Endodermal cell (in vitro differentiated cells): ENCODE measurements at regions not wholly inside any gene's neighbourhood (a gene's known extent, or its start where the extent isn't known, plus 50 kb on each side); places are given as distances from the start of the nearest gene placed in this dataset.

Source experiments
- DNase-seq: peaks from one replicate; pipeline ENCODE4 v3.0.0-alpha.2; 2017
- H3K27ac ChIP-seq: 2 replicates; pipeline ENCODE4 v1.5.1; 2013; ENCODE audit warnings: mild to moderate bottlenecking, low read depth, low read length, moderate library complexity
- H3K27me3 ChIP-seq: 2 replicates; pipeline ENCODE4 v1.6.1; 2013; ENCODE audit warnings: mild to moderate bottlenecking, low read length, moderate library complexity; ENCODE audit not compliant: insufficient read depth, control insufficient read depth, poor library complexity, severe bottlenecking
- H3K36me3 ChIP-seq: 2 replicates; pipeline ENCODE4 v1.7.0; 2013; ENCODE audit warnings: mild to moderate bottlenecking, low read length, moderate library complexity; ENCODE audit not compliant: control insufficient read depth, insufficient read depth
- H3K4me1 ChIP-seq: one replicate; pipeline ENCODE4 v1.7.0; 2013; ENCODE audit warnings: low read length; ENCODE audit not compliant: control insufficient read depth, insufficient read depth
- H3K4me3 ChIP-seq: 2 replicates; pipeline ENCODE4 v1.5.1; 2013; ENCODE audit warnings: mild to moderate bottlenecking, low read length, moderate library complexity
- H3K9ac ChIP-seq: 2 replicates; pipeline ENCODE4 v1.6.1; 2013; ENCODE audit warnings: mild to moderate bottlenecking, low read length, moderate library complexity; ENCODE audit not compliant: poor library complexity, severe bottlenecking; ENCODE audit errors: extremely low read depth
- H3K9me3 ChIP-seq: 2 replicates; pipeline ENCODE4 v1.6.1; 2013; ENCODE audit warnings: mild to moderate bottlenecking, low read length, moderate library complexity; ENCODE audit not compliant: control insufficient read depth
- H3K27ac Mint-ChIP-seq: 2 replicates; pipeline ENCODE4 v1.8.0; 2020; ENCODE audit warnings: mixed read lengths
- H3K27me3 Mint-ChIP-seq: 2 replicates; pipeline ENCODE4 v1.8.0; 2021; ENCODE audit warnings: mild to moderate bottlenecking, mixed read lengths; ENCODE audit not compliant: insufficient read depth
- H3K36me3 Mint-ChIP-seq: 2 replicates; pipeline ENCODE4 v1.8.0; 2020; ENCODE audit warnings: low read depth, mixed read lengths
- H3K4me1 Mint-ChIP-seq: 2 replicates; pipeline ENCODE4 v1.8.0; 2020; ENCODE audit warnings: mixed read lengths
- H3K4me3 Mint-ChIP-seq: 2 replicates; pipeline ENCODE4 v1.8.0; 2020; ENCODE audit warnings: mild to moderate bottlenecking, moderate library complexity, mixed read lengths
- H3K9me3 Mint-ChIP-seq: 2 replicates; pipeline ENCODE4 v1.8.0; 2020; ENCODE audit warnings: mild to moderate bottlenecking, mixed read lengths
- WGBS, 2 experiments: methylation state at CpG; one replicate each; pipeline versions ENCODE4 v1.1.5 to v1.1.7; 2013; ENCODE audit warnings: missing lambda C conversion rate in 2 of 2, mixed read lengths in 1 of 2; ENCODE audit not compliant: insufficient coverage in 1 of 2, insufficient read length in 1 of 2; 5-methylcytosine and 5-hydroxymethylcytosine counted together
- TF ChIP-seq, protein P1 (sequence below): fragments of 200-600 bp; sonication (generic); conservative IDR thresholded peaks from 2 replicates; pipeline ENCODE4 v1.5.0; 2021; ENCODE audit warnings: antibody characterized with exemption, mild to moderate bottlenecking

- H3K27me3 Mint-ChIP-seq = no peaks in the 10 kb centered on the region
- Histone ChIP-seq H3K9me3 (no peaks in the 10 kb centered on the region), H3K27me3 (no peaks in the 10 kb centered on the region), H3K36me3 (no peaks in the 10 kb centered on the region), H3K27ac (no peak overlapping the region), H3K4me1 (no peaks in the 10 kb centered on the region), H3K4me3 (no peak overlapping the region), H3K9ac (no peak overlapping the region)
- DNase-seq = no peak
- H3K4me1 Mint-ChIP-seq = no peaks in the 10 kb centered on the region
- no peaks in the 10 kb centered on the region for H3K36me3 Mint-ChIP-seq
- no peak overlapping the region for H3K27ac Mint-ChIP-seq
- TF ChIP-seq, protein P1, sequence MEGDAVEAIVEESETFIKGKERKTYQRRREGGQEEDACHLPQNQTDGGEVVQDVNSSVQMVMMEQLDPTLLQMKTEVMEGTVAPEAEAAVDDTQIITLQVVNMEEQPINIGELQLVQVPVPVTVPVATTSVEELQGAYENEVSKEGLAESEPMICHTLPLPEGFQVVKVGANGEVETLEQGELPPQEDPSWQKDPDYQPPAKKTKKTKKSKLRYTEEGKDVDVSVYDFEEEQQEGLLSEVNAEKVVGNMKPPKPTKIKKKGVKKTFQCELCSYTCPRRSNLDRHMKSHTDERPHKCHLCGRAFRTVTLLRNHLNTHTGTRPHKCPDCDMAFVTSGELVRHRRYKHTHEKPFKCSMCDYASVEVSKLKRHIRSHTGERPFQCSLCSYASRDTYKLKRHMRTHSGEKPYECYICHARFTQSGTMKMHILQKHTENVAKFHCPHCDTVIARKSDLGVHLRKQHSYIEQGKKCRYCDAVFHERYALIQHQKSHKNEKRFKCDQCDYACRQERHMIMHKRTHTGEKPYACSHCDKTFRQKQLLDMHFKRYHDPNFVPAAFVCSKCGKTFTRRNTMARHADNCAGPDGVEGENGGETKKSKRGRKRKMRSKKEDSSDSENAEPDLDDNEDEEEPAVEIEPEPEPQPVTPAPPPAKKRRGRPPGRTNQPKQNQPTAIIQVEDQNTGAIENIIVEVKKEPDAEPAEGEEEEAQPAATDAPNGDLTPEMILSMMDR = no peak
- H3K4me3 Mint-ChIP-seq = no peak overlapping the region
- no peaks in the 10 kb centered on the region for H3K9me3 Mint-ChIP-seq
- WGBS, 2 experiments = 83 to 91% methylated on average over 4 to 5 of the region's 5 CpGs
Observed at GRCh38 chr1:105914403-105914802, 1142.1 kb upstream of the PRMT6 start.

GRCh38 chr1:105934806-105935205 is 1121.7 kb upstream of the PRMT6 start:
- TF ChIP-seq, protein P1 = no peak
- no peak for DNase-seq
- no peak overlapping the region for H3K9ac ChIP-seq
- Mint-ChIP-seq H3K4me1 (no peaks in the 10 kb centered on the region), H3K27me3 (no peaks in the 10 kb centered on the region), H3K36me3 (no peaks in the 10 kb centered on the region), H3K9me3 (peaks cover 11% of the 10 kb centered on the region), H3K27ac (no peak overlapping the region), H3K4me3 (no peak overlapping the region)
- H3K27ac ChIP-seq = no peak overlapping the region
- H3K4me1 ChIP-seq = no peaks in the 10 kb centered on the region
- no peaks in the 10 kb centered on the region for H3K27me3 ChIP-seq
- no peak overlapping the region for H3K4me3 ChIP-seq
- no peaks in the 10 kb centered on the region for H3K36me3 ChIP-seq
- WGBS, 2 experiments = 87% methylated on average over 1 of the region's 1 CpG; no CpG with 5 or more reads in 1 of the 2 experiments
- no peaks in the 10 kb centered on the region for H3K9me3 ChIP-seq

DNA sequence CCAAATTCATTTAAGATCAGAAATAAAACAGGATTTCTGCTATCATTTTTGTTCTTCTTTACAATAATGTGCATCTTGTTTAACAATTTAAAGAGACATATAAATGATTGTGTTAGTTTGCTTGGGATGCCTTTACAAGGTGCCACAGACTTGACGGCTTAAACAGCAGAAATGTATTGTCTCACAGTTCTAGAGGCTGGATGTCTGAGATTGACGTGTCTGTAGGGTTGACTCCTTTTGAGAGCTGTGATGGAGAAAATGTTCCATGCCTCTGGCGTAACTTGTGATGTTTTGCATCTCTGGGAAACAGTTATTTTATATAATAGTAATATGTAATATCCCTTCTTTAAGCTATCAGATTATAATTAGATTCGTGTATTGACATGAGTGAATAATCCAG is 1091.6 kb upstream of the PRMT6 start:
- no peak for DNase-seq
- H3K9ac ChIP-seq = no peak overlapping the region
- no peaks in the 10 kb centered on the region for H3K9me3 ChIP-seq
- no peak overlapping the region for H3K4me3 Mint-ChIP-seq
- H3K36me3 Mint-ChIP-seq = no peaks in the 10 kb centered on the region
- H3K4me3 ChIP-seq = no peak overlapping the region
- no peaks in the 10 kb centered on the region for H3K27me3 ChIP-seq
- no peak overlapping the region for H3K27ac ChIP-seq
- H3K4me1 Mint-ChIP-seq = no peaks in the 10 kb centered on the region
- no peaks in the 10 kb centered on the region for H3K4me1 ChIP-seq
- 83 to 92% methylated on average over 1 to 2 of the region's 4 CpGs for WGBS, 2 experiments
- TF ChIP-seq, protein P1 = no peak
- no peak overlapping the region for H3K27ac Mint-ChIP-seq
- H3K9me3 Mint-ChIP-seq = peaks cover 31% of the 10 kb centered on the region
- no peaks in the 10 kb centered on the region for H3K27me3 Mint-ChIP-seq
- no peaks in the 10 kb centered on the region for H3K36me3 ChIP-seq
